ENCODE measurements at regions not wholly inside any gene's neighbourhood (a gene's known extent, or its start where the extent isn't known, plus 50 kb on each side); places are given as distances from the start of the nearest gene placed in this dataset.

DNA sequence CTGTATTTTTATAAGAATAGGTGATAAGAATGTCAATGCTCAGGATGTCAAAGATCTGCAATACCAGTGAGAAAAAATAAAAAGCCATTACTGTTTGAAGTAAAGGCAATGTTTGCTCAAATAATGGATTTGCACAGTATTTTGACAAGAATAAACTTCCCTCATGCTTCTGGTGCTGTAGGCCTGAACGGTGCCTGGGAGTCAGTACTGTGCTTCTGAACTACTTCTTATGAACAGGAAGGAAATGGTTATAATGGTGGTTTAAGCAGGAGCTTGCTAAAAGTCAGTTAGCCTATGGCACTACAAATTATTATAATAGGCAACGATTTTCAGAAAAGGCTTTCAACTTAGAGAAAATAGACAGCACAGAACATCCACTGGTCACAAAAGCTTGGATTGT is 548.3 kb upstream of the CDH18 start:
- no peak overlapping the region for H3K4me3 ChIP-seq
- H3K27ac ChIP-seq: no peak overlapping the region

DNA sequence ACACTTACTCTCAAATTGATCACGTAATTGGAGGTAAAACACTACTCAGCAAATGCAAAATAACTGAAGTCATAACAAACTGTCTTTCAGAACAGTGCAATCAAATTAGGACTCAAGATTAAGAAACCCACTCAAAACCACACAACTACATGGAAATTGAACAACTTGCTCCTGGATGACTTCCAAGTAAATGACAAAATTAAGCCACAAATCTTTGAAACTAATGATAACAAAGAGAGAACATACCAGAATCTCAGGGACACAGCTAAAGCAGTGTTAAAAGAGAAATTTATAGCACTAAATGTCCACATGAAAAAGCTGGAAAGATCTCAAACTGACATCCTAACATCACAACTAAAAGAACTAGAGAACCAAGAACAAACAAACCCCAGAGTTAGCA is 540.5 kb upstream of the CDH18 start:
- Histone ChIP-seq H3K4me3 (no peak overlapping the region), H3K27ac (no peak overlapping the region)

DNA sequence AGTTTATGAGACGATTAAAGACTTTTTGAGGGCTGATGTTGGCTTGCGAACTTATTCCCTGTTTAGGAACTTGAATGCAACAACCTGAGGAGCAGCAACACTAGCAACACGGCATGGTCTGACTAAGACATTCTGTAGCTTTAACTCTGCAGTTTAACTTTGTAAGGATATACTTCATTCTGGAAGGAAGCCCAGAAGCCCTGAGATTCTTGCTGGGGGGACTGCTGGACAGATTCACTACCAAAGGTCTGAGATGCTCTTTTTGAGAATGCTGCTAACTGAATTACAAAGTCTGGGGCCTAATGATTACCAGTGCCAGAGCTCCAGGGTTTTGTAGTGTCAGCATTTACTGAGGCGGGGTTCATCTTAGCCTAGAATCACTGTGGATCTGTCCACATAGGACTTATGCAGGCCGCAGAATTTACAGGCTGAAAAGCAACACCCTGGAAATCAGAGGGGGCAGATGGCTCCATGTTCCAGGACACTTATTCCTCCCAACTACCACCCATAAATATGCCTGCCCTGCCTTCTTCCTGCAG is 537.1 kb upstream of the CDH18 start:
- no peak overlapping the region for H3K27ac ChIP-seq
- no peak overlapping the region for H3K4me3 ChIP-seq

DNA sequence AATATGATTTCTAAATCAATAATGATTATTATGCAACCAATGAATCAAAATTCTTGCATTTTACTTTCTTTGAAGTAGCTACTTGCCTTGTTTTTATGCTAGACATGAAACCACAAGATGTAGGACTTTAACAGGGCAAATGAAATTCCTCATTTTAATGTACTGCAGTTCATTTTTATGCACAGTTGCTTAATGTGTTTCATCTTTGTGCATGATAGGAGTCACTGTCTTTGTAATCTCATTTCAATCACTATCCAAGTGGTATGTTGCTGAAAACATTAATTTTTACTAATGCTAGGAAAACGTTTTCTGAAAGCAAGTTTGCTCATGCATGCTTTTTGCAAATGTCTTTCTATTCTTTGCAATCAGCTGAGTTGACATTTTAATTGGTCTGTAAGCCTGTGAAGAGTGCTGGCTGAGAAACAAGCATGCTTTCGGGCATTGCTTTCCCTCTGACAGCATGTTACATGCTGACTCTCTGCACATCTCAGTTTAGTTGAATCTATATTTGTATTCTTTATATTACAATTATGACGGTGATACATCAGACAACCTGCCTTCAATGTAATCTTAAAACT is 535.0 kb upstream of the CDH18 start:
- H3K27ac ChIP-seq: no peak overlapping the region
- no peak overlapping the region for H3K4me3 ChIP-seq

DNA sequence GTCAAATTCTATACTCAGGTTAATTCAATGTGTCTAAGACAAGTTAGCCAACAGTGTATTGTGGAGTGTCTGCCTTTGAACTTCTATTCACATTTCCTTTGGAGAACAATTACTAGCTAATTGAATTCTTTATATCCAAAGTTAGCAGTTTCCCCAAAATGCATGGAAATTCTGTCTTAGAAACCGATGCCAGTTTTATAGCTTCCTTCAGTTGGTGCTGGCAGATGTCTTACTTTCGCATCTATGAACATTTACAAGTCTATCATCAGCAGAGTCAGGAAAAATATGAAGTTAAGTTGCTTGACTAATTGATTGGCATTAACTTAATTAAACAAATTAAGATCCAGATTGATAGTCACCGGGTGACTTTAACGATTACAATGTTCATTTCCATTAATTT is 527.6 kb upstream of the CDH18 start:
- Histone ChIP-seq H3K27ac (no peak overlapping the region), H3K4me3 (no peak overlapping the region)

DNA sequence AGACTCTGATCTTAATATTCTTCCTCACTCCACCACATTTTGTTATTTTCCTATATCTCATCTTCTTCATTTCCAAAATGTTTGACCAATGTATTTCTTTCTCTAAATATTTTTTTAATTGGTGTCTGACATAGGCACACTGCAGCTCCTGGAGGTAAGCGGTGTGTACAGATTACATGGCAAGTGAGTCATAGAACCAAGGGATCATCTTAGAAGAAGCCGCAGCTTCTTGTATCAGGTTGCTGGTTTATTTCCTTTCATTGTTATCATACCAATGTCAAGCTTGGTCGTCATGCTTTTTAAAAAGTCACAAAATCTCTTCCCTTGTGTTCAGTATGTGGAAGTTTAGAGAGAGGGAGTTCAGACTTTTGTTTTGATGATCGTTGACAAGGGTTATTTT is 526.1 kb upstream of the CDH18 start:
- no peak overlapping the region for H3K27ac ChIP-seq
- H3K4me3 ChIP-seq: no peak overlapping the region

DNA sequence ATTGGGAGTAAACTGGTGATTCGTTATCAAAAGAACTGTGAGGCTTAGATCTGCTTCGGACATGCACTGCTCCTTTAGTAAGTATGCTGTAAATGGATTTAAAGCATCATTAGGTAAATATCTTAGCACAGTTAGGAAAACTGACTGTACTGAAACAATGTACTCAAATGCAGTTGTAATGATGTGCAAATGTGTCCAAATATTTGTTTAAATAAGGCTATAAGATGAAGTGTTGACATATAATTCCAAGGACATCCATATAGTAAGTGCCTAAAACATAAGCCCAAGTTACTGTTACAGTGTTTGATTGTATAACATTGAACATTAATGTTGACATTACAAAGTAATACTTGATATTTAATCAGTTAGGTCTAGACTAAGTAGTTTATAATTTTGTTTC is 512.5 kb upstream of the CDH18 start:
- H3K4me3 ChIP-seq: no peak overlapping the region

DNA sequence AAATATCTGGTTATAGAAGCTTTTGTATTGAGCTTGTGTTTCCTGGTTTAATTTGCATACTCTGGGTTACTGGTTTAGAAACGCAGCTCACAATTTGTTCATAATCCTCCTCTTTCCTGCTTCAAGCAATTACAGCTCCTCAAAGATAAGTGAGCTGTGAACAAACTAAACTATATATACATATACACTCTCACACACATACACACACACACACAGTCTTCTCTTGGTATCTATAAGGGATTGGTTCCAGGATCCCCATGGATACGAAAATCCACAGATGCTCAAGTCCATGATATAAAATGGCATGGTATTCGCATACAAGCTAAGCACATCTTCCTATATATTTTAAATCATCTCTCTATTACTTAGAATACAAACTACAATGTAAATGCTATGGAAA is 510.9 kb upstream of the CDH18 start:
- no peak overlapping the region for H3K4me3 ChIP-seq
- H3K27ac ChIP-seq: no peak overlapping the region

More for the DNA sequence above, 512.5 kb upstream of the CDH18 start:
- no peak overlapping the region for H3K27ac ChIP-seq

DNA sequence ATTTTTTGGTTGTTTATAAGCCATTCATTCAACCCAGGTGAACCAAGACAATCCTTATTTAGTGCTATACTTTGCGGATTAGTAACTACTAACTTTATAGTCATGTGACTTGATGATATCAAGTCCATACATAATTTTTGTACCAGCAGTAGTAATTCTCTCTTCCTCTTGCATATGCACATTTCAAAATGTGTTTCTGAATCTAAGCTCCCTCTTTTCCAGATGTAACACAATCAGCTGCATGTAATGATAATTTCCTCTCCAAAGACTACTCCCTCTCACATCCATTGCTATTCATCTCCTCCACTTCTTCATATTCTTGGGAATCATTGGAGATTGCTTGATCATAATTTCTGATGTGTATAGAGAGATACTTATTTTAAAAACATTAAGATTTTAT is 510.1 kb upstream of the CDH18 start:
- no peak overlapping the region for H3K27ac ChIP-seq
- H3K4me3 ChIP-seq: no peak overlapping the region

DNA sequence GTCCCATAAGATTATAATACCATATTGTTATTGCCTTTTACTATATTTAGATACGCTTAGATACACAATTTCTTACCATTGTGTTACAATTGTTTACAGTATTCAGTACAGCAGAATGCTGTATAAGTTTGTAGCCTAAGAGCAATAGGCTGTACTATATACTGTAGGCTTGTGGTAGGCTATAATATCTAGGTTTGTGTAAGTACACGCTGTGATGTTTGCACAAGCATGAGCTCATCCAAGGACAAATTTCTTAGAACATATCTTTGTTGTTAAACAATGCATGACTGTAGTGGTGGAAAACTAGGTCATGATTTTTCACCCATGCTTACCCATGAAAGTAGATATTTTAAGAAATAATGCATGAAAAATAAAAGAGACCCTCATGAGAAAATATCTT is 509.4 kb upstream of the CDH18 start:
- Histone ChIP-seq H3K4me3 (no peak overlapping the region), H3K27ac (no peak overlapping the region)

DNA sequence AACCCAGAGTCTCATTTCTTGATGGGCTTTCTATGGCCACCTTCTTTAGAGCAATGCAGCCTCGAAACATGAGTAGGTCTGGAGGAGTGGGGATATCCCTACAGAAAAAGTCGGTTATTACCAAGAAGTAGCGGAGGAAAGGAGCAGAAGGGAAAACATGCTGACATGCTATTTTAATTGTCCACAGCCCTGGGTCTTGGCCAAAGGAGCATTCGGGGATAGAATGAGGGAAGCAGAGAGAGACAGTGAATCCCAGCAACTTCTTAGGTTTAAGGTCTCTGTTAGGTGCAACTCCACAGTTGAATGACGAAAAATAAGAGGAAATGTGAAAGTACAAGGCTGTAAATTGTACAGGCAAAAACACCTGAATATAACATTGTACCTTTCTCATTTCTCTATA is 506.7 kb upstream of the CDH18 start:
- Histone ChIP-seq H3K4me3 (no peak overlapping the region), H3K27ac (no peak overlapping the region)

DNA sequence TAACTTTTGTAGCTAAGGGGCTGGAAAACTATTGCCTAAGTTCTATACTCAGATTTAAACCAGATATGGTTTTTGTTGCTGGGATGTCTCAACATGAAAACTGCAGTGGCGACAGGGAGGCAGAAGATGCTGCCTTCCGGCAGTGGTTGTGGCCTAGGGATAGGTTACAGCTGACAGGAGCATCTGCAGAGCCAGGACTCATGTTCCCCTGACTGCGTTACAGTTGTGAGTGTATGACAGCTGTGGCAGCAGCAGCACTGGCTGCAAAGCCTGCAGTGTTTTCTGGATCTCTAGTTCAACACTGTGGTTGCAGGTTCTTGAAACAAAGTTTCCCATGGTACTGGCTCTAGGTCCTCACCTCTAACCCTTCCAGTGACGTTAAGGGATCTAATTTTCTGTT is 498.8 kb upstream of the CDH18 start:
- Histone ChIP-seq H3K4me3 (no peak overlapping the region), H3K27ac (no peak overlapping the region)

DNA sequence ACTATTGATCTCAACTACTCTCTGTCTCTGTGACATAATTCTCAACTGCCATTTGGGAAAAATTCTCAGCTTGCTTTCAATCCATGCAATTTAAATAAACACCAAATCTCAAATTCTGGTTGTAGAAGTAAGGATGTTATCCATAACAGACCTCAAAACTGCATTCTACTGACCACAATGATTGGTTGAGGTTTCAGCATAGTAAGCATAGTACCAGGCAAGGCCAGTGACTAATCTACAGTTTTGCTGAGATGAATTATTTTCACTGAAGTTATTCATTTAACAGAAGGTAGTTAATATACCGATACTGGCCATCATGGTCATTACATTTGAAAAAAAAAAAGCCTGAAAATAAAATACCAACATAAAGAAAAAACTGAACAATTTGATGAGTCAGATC is 488.0 kb upstream of the CDH18 start:
- Histone ChIP-seq H3K4me3 (no peak overlapping the region), H3K27ac (no peak overlapping the region)

DNA sequence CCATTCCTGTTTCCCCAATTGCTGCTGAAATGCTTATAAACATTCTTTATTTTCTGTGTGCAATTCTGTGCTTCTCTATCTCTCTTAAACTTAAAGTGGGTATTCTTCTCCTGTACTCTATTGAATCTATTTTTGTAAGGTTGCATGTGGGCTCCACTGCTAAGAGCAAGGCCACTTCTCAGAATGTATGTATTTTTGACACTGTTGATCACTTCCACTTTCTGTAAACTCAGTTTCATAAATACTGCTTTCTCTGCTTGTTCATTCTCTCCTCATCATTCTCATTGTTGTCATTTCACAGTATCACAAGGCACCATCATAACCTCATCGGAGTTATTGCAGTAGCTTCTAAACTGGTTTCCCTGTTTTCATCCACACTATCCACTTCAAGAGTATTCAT is 483.0 kb upstream of the CDH18 start:
- Histone ChIP-seq H3K4me3 (no peak overlapping the region), H3K27ac (no peak overlapping the region)

DNA sequence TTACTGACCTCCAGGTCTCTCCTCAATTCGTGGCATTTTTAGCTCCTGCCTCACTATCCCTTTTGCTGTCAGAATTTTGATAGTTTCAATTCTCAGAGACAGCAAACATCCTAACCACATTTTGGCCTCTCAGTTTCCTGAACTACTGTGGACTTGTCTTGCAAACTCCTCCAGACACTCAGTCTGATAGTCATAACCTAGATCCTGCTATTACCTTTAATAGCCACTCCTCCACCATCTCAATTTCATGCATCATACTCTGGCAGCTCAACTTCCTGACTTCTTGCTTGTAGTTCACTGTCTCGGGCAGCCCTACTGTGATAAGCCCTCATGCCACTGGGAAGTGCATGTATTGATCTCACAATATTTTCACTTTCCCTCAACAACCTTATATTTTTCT is 481.8 kb upstream of the CDH18 start:
- Histone ChIP-seq H3K27ac (no peak overlapping the region), H3K4me3 (no peak overlapping the region)

DNA sequence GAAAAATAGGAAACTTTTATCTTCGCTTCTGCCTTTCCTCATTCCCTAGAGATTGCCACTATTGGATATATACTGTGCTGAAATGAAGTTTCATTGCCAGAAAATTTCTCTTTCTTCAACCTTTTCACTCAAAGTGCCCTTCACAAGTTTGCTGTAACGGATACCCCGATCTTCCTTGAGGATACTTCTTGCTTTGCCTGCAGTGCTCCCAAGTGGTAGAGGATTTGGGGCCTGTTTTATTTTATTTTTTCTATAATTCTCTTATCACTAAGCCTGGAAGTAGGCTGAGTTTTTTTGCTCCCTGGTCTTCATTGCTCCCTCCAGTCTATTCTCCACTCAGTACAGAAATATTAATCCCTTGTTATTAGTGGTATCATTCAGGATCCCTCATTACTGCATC is 481.4 kb upstream of the CDH18 start:
- Histone ChIP-seq H3K27ac (no peak overlapping the region), H3K4me3 (no peak overlapping the region)

DNA sequence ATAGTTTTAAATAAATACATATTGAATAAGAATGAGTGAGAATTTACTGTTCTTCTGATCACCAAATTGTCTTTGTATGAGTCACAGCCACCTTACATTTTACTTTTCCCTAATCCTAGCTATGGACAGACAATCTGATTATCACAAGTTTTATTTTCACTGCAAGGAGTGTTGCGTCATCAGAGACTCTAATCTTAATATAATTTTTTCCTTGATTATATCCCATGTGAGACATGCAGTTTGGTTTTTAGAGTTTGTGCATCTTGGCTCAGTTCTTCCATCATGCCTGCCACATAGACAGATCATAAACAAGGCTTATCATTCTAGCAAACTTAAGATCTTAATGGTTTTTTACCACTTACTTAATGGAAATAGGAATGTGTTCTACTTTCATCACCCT is 478.5 kb upstream of the CDH18 start:
- Histone ChIP-seq H3K27ac (no peak overlapping the region), H3K4me3 (no peak overlapping the region)

DNA sequence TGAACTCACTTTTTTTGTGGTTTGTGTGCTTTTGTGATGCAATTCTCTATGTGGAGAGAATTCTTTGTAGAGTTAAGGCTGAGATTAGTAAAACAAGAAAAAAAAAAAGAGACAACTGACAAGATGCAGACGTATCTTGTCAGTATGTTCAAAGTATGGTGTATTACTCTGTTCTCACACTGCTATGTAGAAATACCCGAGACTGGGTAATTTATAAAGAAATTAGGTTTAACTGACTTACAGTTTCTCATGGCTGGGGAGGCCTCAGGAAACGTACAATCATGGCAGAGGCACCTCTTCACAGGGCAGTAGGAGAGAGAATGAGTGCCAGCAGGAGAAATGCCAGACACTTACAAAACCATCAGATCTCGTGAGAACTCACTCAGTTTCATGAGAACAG is 475.2 kb upstream of the CDH18 start:
- H3K27ac ChIP-seq: no peak overlapping the region
- no peak overlapping the region for H3K4me3 ChIP-seq

DNA sequence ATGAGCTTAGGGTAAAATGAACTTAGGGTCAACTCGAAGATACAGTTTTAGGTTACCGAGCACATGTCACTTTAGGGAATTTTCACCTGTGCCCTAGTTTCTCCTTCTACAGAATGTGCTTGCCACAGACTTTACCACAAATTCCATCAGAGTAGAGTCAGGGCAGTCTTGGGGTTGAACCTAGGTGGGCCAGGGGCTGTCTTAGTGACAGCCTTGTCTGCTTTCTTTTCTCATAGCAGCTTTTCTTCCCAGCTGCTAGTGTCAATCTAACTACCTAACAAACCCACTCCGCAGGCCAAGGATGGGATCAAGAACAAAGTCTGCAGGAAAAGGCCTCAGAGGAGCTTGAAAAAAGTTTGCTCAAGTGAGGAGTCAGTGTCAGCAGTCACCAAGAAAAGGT is 458.1 kb upstream of the CDH18 start:
- no peak overlapping the region for H3K27ac ChIP-seq
- no peak overlapping the region for H3K4me3 ChIP-seq

DNA sequence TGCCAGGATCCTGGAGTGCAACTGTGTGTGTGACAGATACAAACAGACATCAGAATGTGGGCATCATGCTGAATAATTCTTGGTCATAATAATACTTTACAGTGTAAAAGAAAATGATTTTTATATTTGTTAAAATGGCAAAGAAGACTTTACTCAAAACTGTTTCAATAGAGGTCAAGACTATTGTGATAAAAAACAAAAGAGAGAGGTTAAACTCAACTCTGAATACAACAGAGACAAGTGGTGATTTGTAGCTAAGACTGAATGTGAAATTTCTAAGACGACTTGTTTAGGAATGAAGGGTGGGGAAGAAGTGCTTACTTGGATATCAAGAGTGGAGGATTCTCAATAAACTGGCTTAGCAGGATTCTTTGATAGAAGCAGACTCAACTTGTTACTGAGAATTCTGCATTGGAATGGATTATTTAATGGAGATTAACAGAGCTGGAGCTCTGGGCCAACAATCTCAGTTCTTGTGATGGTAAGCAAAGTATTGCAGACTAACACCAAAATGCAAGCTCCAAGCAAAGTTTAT is 457.4 kb upstream of the CDH18 start:
- Histone ChIP-seq H3K4me3 (no peak overlapping the region), H3K27ac (no peak overlapping the region)

DNA sequence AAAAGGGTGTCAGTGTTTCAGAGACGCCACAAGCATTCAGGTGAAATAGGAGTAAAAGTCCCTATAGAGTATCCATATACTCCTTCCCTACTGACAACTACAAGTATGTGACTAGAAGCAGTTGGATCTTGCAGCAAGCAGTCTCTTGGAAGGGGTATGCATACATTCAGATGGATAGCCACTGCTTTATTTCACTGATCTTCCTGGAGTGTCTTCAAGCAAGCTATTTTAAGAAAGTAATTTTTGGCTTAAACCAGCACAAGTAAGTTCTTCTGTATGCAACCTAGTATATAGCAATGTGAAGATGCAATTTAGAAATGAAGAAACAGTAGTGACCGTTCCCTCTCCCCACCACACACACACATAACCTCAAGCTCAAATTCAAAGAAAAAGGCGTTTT is 446.8 kb upstream of the CDH18 start:
- Histone ChIP-seq H3K4me3 (no peak overlapping the region), H3K27ac (no peak overlapping the region)

DNA sequence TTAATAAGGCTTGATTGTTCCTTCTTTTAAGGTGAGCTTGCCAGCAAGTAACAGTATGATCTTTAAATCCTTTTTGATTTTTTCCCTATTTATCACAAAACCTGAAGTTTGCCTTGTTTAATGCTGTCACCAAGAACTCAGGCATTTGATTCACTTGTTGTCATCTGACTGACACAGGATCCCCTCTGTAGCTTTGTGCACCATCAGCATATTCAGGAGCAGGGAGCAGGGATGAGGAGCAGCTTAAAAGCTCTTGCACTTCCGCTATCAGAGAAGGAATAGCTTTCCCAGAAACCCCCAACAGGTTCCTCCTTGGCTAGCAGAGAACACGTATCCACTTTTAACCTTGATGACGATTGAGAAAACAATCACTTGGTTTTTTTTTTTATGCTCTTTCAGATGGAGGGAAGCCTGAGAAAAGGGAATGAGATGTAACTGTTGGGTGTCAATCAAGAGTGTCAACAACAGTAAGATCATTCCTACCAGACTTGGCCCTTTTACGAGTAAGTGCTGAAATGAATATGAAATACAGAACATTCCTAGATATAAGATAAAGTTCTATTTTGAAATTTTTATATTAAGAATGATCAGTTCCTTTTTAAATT is 433.1 kb upstream of the CDH18 start:
- H3K4me3 ChIP-seq: no peak overlapping the region
- no peak overlapping the region for H3K27ac ChIP-seq

Data from skin epidermis (tissue), 12 donors.